ENCODE measurements at regions not wholly inside any gene's neighbourhood (a gene's known extent, or its start where the extent isn't known, plus 50 kb on each side); places are given as distances from the start of the nearest gene placed in this dataset.

DNA sequence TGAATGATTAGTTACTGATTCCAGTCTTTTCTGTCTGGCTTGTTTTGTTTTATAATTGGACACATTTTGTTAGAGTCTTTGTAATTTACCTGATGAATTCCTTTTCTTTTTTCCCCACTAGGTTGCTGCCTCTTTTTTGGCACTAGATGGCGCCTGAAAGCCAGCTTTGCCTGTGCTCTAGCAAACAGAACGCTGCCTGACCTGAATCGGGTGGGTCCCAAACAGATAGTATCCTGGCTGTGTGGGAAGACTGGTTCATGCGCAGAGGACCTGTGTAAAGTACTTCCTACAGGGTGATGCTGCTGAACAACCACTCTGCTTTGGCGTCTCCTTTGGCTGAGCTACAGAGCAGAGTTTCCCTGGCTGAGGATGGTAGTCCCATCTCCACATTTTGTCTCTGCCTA lies 288.2 kb downstream of the IKZF2 start:
- no peak overlapping the region for H3K27ac ChIP-seq
- peaks cover 8% of the 10 kb centered on the region for H3K9me3 ChIP-seq (replicated peaks)
- H3K4me1 ChIP-seq = no peaks in the 10 kb centered on the region
- DNase-seq = peak; percentile 17 to 58
- no peak overlapping the region for H3K4me3 ChIP-seq
- H3K27me3 ChIP-seq = no peaks in the 10 kb centered on the region
- no peaks in the 10 kb centered on the region for H3K36me3 ChIP-seq

DNA sequence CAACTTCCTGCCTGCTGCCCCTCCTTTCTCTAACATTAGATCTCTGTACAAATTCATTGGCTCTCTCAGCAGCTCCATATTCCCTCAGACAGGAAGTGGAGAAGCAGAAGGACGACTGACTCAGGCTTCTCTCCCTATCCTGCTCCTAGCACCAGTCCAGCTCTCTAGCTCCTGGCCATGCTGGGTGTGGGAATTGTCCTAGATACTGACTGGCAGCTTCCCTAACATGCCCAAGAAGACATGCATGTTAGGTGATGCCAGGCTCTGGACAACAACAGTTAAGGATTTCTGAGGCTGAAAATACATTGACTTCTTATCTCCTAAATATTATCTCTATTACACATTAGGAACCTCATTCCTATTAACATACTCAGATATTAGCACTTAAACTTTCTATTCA lies 292.9 kb downstream of the IKZF2 start:
- Histone ChIP-seq H3K4me3 (no peak overlapping the region), H3K4me1 (no peaks in the 10 kb centered on the region), H3K27me3 (no peaks in the 10 kb centered on the region), H3K9me3 (replicated peaks) (peaks cover 8% of the 10 kb centered on the region), H3K27ac (no peak overlapping the region), H3K36me3 (no peaks in the 10 kb centered on the region)
- no peak for DNase-seq

DNA sequence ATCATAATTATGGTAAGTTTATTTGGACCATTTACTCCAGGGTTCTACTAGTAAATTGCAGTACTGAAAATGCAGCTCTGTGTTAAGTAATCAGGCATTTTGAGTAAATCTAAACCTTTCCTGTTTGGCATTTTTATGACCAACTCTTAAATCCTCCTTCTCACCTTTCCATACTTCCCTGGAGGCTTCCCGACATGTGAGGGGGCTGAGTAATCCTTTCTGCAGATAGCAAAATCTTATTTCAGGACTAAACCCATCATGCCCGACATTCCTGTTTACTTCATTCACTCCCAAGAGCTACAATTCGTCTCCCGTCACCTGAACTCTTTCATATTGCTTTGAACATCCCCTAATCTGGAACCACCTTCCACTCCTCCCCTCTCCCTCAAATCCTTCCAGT lies 296.6 kb downstream of the IKZF2 start:
- Histone ChIP-seq H3K27ac (no peak overlapping the region), H3K9me3 (replicated peaks) (no peaks in the 10 kb centered on the region), H3K36me3 (no peaks in the 10 kb centered on the region), H3K27me3 (no peaks in the 10 kb centered on the region), H3K4me1 (no peaks in the 10 kb centered on the region), H3K4me3 (no peak overlapping the region)
- DNase-seq = no peak

- no peaks in the 10 kb centered on the region for H3K27me3 ChIP-seq
Observed at GRCh38 chr2:212854116-212854515, 297.3 kb downstream of the IKZF2 start.

DNA sequence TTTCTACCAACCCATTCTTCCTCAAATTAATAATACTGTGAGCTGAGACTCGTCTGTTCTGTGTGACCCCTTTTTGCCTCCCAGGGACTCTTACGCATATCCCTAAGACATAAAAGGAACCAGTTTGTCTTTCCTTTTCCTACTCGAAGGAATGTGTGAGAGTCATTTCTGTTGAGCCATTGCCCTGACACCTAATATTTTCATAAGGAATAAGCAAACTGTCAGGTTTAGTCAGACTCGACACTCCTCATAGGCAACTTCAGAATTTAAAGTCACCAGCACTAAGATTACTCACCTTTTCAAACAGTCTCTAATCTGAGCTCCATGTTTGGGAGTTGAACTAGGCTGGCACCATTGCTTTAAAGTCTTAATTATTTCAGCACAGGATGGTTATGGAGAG lies 305.5 kb downstream of the IKZF2 start:
- DNase-seq = no peak
- no peak overlapping the region for H3K27ac ChIP-seq

More at GRCh38 chr2:212854116-212854515, 297.3 kb downstream of the IKZF2 start:
- DNase-seq = no peak
- Histone ChIP-seq H3K4me3 (no peak overlapping the region), H3K36me3 (no peaks in the 10 kb centered on the region), H3K27ac (no peak overlapping the region), H3K4me1 (no peaks in the 10 kb centered on the region), H3K9me3 (replicated peaks) (no peaks in the 10 kb centered on the region)

GRCh38 chr2:212843409-212844199 lies 305.0 kb upstream of the ERBB4 start:
- Histone ChIP-seq H3K4me1 (peaks cover 24% of the 10 kb centered on the region), H3K9me3 (replicated peaks) (no peaks in the 10 kb centered on the region), H3K4me3 (no peak overlapping the region), H3K36me3 (no peaks in the 10 kb centered on the region), H3K27me3 (no peaks in the 10 kb centered on the region), H3K27ac (peak overlapping the region; percentile 71)
- peak in 1 of 2 experiments; percentile 38 for DNase-seq

More for the DNA sequence above, 305.5 kb downstream of the IKZF2 start:
- H3K4me3 ChIP-seq = no peak overlapping the region
- H3K4me1 ChIP-seq = peaks cover 24% of the 10 kb centered on the region
- H3K27me3 ChIP-seq = no peaks in the 10 kb centered on the region
- no peaks in the 10 kb centered on the region for H3K36me3 ChIP-seq
- no peaks in the 10 kb centered on the region for H3K9me3 ChIP-seq (replicated peaks)

DNA sequence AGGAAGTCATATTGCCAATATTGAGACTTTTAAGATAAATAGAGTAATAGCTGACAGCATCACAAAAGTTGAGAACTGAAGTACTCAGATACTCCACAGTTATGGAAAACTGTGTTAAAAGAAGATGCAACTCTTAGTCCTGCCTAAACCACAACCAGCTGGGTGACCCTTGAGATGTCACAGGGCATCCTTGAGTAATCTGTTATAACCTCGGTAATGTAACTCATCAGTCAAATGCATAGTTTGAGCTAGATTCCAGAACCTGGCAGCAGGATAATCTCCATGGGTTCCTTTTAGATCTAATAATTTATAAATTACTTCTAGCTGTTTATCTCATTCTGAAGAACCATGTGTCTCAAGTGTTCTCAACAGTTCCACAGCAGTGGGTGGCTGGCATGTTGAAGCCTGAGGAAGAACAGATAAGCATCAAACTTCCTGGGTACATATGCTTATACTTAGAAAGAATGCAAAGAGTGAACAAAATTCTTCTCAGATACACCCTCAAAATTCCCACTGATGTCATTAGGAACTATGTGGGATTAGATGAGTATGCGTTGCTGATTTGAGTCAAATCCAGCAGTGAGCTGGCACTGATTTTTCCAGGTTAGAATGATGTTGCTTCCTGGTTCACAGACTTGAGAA lies 304.1 kb upstream of the ERBB4 start:
- no peaks in the 10 kb centered on the region for H3K36me3 ChIP-seq
- no peaks in the 10 kb centered on the region for H3K9me3 ChIP-seq (replicated peaks)
- DNase-seq = peak in 1 of 2 experiments; percentile 25
- H3K4me1 ChIP-seq = peaks cover 24% of the 10 kb centered on the region
- no peak overlapping the region for H3K4me3 ChIP-seq
- no peaks in the 10 kb centered on the region for H3K27me3 ChIP-seq
- peak overlapping the region; percentile 71 for H3K27ac ChIP-seq

DNA sequence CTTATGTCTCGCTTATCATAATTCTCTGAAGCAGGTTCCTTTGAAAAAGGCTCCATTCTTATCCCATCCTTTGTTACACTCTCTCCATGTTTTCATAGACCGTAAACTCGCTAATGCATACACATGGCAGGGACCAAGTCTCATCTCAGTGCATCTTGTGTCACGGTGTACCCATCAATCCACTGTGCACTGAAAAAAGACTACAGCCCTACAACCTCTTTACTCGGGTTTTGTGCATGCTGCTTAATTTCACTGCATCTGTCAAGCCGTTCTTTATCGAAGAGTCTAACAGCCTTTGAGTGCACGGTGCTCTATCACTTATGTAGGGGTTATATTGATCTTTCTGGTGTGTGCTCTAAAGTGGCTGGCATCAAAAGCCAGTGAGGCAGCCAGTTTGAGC lies 302.9 kb upstream of the ERBB4 start:
- Histone ChIP-seq H3K9me3 (replicated peaks) (no peaks in the 10 kb centered on the region), H3K4me1 (peaks cover 24% of the 10 kb centered on the region), H3K36me3 (no peaks in the 10 kb centered on the region), H3K27ac (no peak overlapping the region), H3K27me3 (no peaks in the 10 kb centered on the region), H3K4me3 (no peak overlapping the region)
- no peak for DNase-seq

- H3K27ac ChIP-seq = no peak overlapping the region
- no peaks in the 10 kb centered on the region for H3K27me3 ChIP-seq
- DNase-seq = no peak
- no peaks in the 10 kb centered on the region for H3K36me3 ChIP-seq
- no peak overlapping the region for H3K4me3 ChIP-seq
- no peaks in the 10 kb centered on the region for H3K4me1 ChIP-seq
- no peaks in the 10 kb centered on the region for H3K9me3 ChIP-seq (replicated peaks)
Observed at GRCh38 chr2:212832211-212833195, 293.9 kb upstream of the ERBB4 start.

DNA sequence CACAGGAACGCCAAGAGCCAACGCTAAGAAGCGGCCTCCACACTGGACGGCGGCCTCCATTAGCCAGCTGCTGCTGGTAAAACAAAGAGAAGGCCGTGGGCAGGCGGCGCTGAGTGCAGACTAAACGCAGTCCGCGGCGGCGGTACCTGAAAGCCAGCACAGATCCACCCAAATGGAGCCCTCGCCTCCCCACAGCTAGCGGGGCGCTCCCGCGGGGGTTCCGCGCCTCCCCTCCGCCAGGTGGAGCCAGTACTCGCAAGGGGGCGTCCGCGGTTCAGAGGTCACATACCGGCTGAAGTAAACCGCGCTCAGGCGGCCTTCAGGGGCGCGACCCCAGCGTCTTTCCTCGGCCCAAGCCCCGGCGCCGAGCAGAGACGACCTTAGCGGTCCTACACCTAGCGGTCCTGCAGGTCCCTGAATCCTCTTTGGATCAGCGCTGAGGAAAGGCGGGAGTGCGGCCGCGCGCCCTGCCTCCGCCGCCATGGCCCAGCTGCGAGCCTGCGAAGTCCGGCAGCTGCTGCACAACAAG lies 293.1 kb upstream of the ERBB4 start:
- H3K9me3 ChIP-seq (replicated peaks) = no peaks in the 10 kb centered on the region
- no peak for DNase-seq
- H3K27me3 ChIP-seq = no peaks in the 10 kb centered on the region
- no peak overlapping the region for H3K27ac ChIP-seq
- no peaks in the 10 kb centered on the region for H3K36me3 ChIP-seq
- no peak overlapping the region for H3K4me3 ChIP-seq
- no peaks in the 10 kb centered on the region for H3K4me1 ChIP-seq

DNA sequence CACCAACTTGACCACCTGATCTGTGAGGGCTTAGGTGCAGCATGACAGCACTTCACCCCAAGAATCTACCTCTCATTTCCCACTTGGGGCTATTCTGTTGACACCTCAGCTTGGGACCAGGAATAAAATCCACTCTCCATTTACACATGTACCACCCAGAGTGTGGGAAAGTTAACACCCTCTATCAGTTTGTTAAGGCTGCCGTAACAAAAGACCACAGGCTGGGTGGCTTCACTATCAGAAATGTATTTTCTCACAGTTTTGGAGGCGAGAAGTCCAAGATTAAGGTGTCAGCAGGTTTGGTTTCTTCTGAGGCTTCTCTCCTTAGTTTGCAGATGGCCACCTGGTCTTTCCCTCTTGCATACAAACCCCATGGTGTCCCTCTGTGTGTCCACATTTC lies 277.7 kb upstream of the ERBB4 start:
- Histone ChIP-seq H3K4me1 (no peaks in the 10 kb centered on the region; the same call in 1 of the 2 replicates), H3K36me3 (no peaks in the 10 kb centered on the region), H3K27ac (no peak overlapping the region), H3K9me3 (replicated peaks) (no peaks in the 10 kb centered on the region), H3K27me3 (no peaks in the 10 kb centered on the region), H3K4me3 (no peak overlapping the region)
- DNase-seq = no peak

- H3K36me3 ChIP-seq = no peaks in the 10 kb centered on the region
- H3K4me3 ChIP-seq = no peak overlapping the region
- no peaks in the 10 kb centered on the region for H3K27me3 ChIP-seq
- H3K27ac ChIP-seq = no peak overlapping the region
- DNase-seq = no peak
- H3K9me3 ChIP-seq (replicated peaks) = no peaks in the 10 kb centered on the region
- H3K4me1 ChIP-seq = no peaks in the 10 kb centered on the region; the same call in 1 of the 2 replicates
Observed at GRCh38 chr2:212815453-212815852, 276.9 kb upstream of the ERBB4 start.

GRCh38 chr2:212814941-212815340 lies 276.3 kb upstream of the ERBB4 start:
- no peaks in the 10 kb centered on the region; the same call in 1 of the 2 replicates for H3K4me1 ChIP-seq
- H3K9me3 ChIP-seq (replicated peaks) = no peaks in the 10 kb centered on the region
- DNase-seq = no peak
- H3K4me3 ChIP-seq = no peak overlapping the region
- no peaks in the 10 kb centered on the region for H3K27me3 ChIP-seq
- H3K27ac ChIP-seq = no peak overlapping the region
- H3K36me3 ChIP-seq = no peaks in the 10 kb centered on the region

- Histone ChIP-seq H3K4me1 (no peaks in the 10 kb centered on the region; the same call in 1 of the 2 replicates), H3K27ac (no peak overlapping the region), H3K36me3 (no peaks in the 10 kb centered on the region), H3K27me3 (no peaks in the 10 kb centered on the region), H3K9me3 (replicated peaks) (no peaks in the 10 kb centered on the region), H3K4me3 (no peak overlapping the region)
- DNase-seq = no peak
Observed at GRCh38 chr2:212811921-212812320, 273.3 kb upstream of the ERBB4 start.

Measured in SJCRH30 (cell line).